ENCODE measurements at regions not wholly inside any gene's neighbourhood (a gene's known extent, or its start where the extent isn't known, plus 50 kb on each side); places are given as distances from the start of the nearest gene placed in this dataset.
"Not testable (repeated sequence)": the region's sequence is repeated elsewhere in the genome, so short reads cannot be mapped to it uniquely, and the experiment has no call there.

DNA sequence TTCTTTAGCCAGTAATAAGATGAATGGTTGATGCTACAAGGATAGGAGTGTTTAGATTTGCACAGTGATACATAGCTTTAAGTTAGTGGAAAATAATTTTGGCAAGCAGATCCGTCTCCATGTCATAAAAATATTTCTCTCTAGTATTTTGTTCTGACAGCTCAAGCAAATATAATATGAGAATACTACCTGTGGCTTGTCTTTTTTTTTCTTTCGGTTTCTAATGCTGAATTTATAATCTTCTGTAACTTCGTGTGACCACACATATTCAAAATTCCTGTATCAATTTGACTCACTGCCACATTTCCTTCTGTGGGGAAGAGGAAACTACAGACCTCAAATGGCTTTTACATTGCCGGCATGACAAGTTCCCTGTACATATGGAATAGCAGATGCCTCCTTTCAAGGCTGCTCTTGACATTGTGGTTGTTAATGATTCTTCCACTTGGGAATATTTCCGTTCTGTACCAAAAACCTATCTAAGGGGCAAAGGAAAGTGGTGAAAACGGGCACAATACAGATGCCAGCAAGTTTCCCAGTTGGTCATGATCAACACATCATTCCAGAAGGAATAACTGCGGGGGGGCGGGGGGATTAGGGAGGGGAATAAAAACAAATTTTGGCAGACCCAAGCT, 103.6 kb upstream of the CCDC91 start:
- H3K27me3 ChIP-seq (ENCODE audit: control insufficient read depth, insufficient read depth, low read length) = no peaks in the 10 kb centered on the region
- H3K4me3 ChIP-seq (ENCODE audit: low read depth, low read length) = no peak overlapping the region
- no peaks in the 10 kb centered on the region for H3K9me3 ChIP-seq (ENCODE audit: control insufficient read depth, insufficient read depth, low read length)
- no peak overlapping the region for H3K27ac ChIP-seq (ENCODE audit: low read depth, low read length)
- DNase-seq (ENCODE audit: low read depth in 4 of 6, low spot score in 6 of 6) = peak in 1 of 6 donors; percentile 66
- H3K36me3 ChIP-seq (ENCODE audit: control insufficient read depth, insufficient read depth, low read length) = no peaks in the 10 kb centered on the region
- no CpG with 5 or more reads among the region's 8 CpGs for WGBS (ENCODE audit: insufficient coverage)
- no peaks in the 10 kb centered on the region for H3K4me1 ChIP-seq (ENCODE audit: control insufficient read depth, insufficient read depth, low read length)

DNA sequence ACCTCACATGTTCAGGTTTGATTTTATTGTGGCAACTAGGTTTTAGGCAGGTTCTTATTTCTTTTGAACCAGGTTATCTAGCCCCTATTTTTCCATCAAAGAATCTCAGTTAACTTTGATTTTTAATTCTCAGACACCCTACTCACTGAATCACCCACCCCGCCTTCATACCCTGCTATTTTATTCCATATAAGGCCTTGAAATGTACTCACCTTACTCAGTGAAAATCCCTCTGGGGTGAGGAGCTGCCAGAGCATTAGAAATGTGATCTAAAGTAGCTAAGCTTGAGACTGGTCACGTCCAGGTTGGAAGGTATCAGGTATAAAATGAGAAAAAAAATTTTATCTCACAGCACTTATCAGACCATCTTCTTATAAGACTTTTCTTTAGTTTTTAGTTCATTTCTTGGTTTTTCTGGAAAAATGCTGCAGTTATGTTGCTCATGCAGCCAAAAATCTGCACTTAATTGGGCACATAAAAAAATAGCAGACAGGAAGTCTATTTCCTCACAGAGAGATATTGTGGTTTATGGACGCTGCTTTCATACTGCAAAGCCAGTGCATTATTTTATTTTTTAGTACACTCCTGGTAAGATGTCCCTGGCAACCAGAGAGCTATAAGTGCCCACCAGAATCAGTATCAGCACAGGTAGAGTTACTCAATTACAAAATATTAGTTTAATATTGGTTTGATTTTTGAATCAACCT, 101.5 kb upstream of the CCDC91 start:
- Histone ChIP-seq H3K4me1 (ENCODE audit: control insufficient read depth, insufficient read depth, low read length) (no peaks in the 10 kb centered on the region), H3K4me3 (ENCODE audit: low read depth, low read length) (no peak overlapping the region), H3K9me3 (ENCODE audit: control insufficient read depth, insufficient read depth, low read length) (no peaks in the 10 kb centered on the region), H3K36me3 (ENCODE audit: control insufficient read depth, insufficient read depth, low read length) (no peaks in the 10 kb centered on the region), H3K27me3 (ENCODE audit: control insufficient read depth, insufficient read depth, low read length) (no peaks in the 10 kb centered on the region), H3K27ac (ENCODE audit: low read depth, low read length) (no peak overlapping the region)
- no peak for DNase-seq (ENCODE audit: low read depth in 4 of 6, low spot score in 6 of 6)
- no CpG with 5 or more reads among the region's 3 CpGs for WGBS (ENCODE audit: insufficient coverage)

DNA sequence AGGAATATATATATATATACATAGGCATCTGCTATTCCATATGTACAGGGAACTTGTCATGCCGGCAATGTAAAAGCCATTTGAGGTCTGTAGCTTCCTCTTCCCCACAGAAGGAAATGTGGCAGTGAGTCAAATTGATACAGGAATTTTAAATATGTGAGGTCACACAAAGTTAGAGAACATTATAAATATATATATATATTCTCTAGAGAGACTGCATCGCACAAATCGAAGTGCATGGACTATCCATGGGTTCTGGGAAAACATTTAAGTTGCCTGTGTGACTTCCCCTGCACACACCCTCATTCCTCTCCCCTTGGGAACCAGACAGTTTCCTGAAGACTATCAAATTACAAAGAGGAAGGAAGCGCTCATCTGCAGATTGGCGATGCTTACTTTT, 100.9 kb upstream of the CCDC91 start:
- no peak overlapping the region for H3K27ac ChIP-seq (ENCODE audit: low read depth, low read length)
- H3K27me3 ChIP-seq (ENCODE audit: control insufficient read depth, insufficient read depth, low read length) = no peaks in the 10 kb centered on the region
- H3K9me3 ChIP-seq (ENCODE audit: control insufficient read depth, insufficient read depth, low read length) = no peaks in the 10 kb centered on the region
- H3K4me1 ChIP-seq (ENCODE audit: control insufficient read depth, insufficient read depth, low read length) = no peaks in the 10 kb centered on the region
- H3K4me3 ChIP-seq (ENCODE audit: low read depth, low read length) = no peak overlapping the region
- no peaks in the 10 kb centered on the region for H3K36me3 ChIP-seq (ENCODE audit: control insufficient read depth, insufficient read depth, low read length)
- no CpG with 5 or more reads among the region's 5 CpGs for WGBS (ENCODE audit: insufficient coverage)
- DNase-seq (ENCODE audit: low read depth in 4 of 6, low spot score in 6 of 6) = peak in 1 of 6 donors; percentile 39

- Histone ChIP-seq H3K36me3 (ENCODE audit: control insufficient read depth, insufficient read depth, low read length) (no peaks in the 10 kb centered on the region), H3K27ac (ENCODE audit: low read depth, low read length) (no peak overlapping the region), H3K9me3 (ENCODE audit: control insufficient read depth, insufficient read depth, low read length) (no peaks in the 10 kb centered on the region), H3K4me3 (ENCODE audit: low read depth, low read length) (no peak overlapping the region), H3K4me1 (ENCODE audit: control insufficient read depth, insufficient read depth, low read length) (no peaks in the 10 kb centered on the region), H3K27me3 (ENCODE audit: control insufficient read depth, insufficient read depth, low read length) (no peaks in the 10 kb centered on the region)
- DNase-seq (ENCODE audit: low read depth in 4 of 6, low spot score in 6 of 6) = no peak
- no CpG with 5 or more reads among the region's 3 CpGs for WGBS (ENCODE audit: insufficient coverage)
Observed at GRCh38 chr12:28090835-28091234, 99.4 kb upstream of the CCDC91 start.

- H3K9me3 ChIP-seq (ENCODE audit: control insufficient read depth, insufficient read depth, low read length) = no peaks in the 10 kb centered on the region
- WGBS (ENCODE audit: insufficient coverage) = 81% methylated on average over 4 of the region's 4 CpGs
- DNase-seq (ENCODE audit: low read depth in 4 of 6, low spot score in 6 of 6) = no peak
Observed at GRCh38 chr12:28092396-28092795, 97.9 kb upstream of the CCDC91 start.

GRCh38 chr12:28096649-28097048, 93.6 kb upstream of the CCDC91 start:
- WGBS (ENCODE audit: insufficient coverage) = 94% methylated on average over 2 of the region's 2 CpGs
- DNase-seq (ENCODE audit: low read depth in 4 of 6, low spot score in 6 of 6) = no peak
- Histone ChIP-seq H3K27me3 (ENCODE audit: control insufficient read depth, insufficient read depth, low read length) (no peaks in the 10 kb centered on the region), H3K27ac (ENCODE audit: low read depth, low read length) (no peak overlapping the region), H3K4me1 (ENCODE audit: control insufficient read depth, insufficient read depth, low read length) (no peaks in the 10 kb centered on the region), H3K4me3 (ENCODE audit: low read depth, low read length) (no peak overlapping the region), H3K9me3 (ENCODE audit: control insufficient read depth, insufficient read depth, low read length) (no peaks in the 10 kb centered on the region), H3K36me3 (ENCODE audit: control insufficient read depth, insufficient read depth, low read length) (no peaks in the 10 kb centered on the region)

More at GRCh38 chr12:28092396-28092795, 97.9 kb upstream of the CCDC91 start:
- no peaks in the 10 kb centered on the region for H3K27me3 ChIP-seq (ENCODE audit: control insufficient read depth, insufficient read depth, low read length)
- no peaks in the 10 kb centered on the region for H3K36me3 ChIP-seq (ENCODE audit: control insufficient read depth, insufficient read depth, low read length)
- H3K4me1 ChIP-seq (ENCODE audit: control insufficient read depth, insufficient read depth, low read length) = no peaks in the 10 kb centered on the region
- H3K4me3 ChIP-seq (ENCODE audit: low read depth, low read length) = no peak overlapping the region
- H3K27ac ChIP-seq (ENCODE audit: low read depth, low read length) = no peak overlapping the region

DNA sequence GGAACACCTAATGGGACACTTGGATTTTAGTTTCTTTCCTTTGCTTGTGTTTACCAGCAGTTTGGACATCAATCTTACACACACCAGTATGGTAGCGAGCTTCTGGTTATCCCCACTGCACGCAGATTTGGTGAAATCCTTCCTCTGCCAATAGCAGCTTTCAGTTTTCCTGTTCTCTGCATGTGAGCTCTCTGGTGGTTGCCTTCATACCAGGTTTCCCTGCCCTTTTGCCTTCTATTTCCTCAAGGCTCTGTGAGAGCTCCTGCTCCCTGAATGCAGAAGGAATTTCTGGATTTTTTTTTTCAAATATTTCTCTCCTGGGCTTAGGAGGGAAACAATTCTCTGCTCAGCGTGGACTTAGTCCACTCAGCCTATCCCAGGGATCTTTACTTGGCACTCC, 93.0 kb upstream of the CCDC91 start:
- Histone ChIP-seq H3K4me1 (ENCODE audit: control insufficient read depth, insufficient read depth, low read length) (no peaks in the 10 kb centered on the region), H3K27ac (ENCODE audit: low read depth, low read length) (no peak overlapping the region), H3K9me3 (ENCODE audit: control insufficient read depth, insufficient read depth, low read length) (no peaks in the 10 kb centered on the region), H3K4me3 (ENCODE audit: low read depth, low read length) (no peak overlapping the region), H3K27me3 (ENCODE audit: control insufficient read depth, insufficient read depth, low read length) (no peaks in the 10 kb centered on the region), H3K36me3 (ENCODE audit: control insufficient read depth, insufficient read depth, low read length) (no peaks in the 10 kb centered on the region)
- 89% methylated on average over 1 of the region's 3 CpGs for WGBS (ENCODE audit: insufficient coverage)
- DNase-seq (ENCODE audit: low read depth in 4 of 6, low spot score in 6 of 6) = no peak

GRCh38 chr12:28099245-28099644, 91.0 kb upstream of the CCDC91 start:
- not testable (repeated sequence) for H3K9me3 ChIP-seq (ENCODE audit: control insufficient read depth, insufficient read depth, low read length); DNase-seq (ENCODE audit: low read depth in 4 of 6, low spot score in 6 of 6); H3K4me3 ChIP-seq (ENCODE audit: low read depth, low read length); H3K27ac ChIP-seq (ENCODE audit: low read depth, low read length); H3K4me1 ChIP-seq (ENCODE audit: control insufficient read depth, insufficient read depth, low read length); H3K36me3 ChIP-seq (ENCODE audit: control insufficient read depth, insufficient read depth, low read length); H3K27me3 ChIP-seq (ENCODE audit: control insufficient read depth, insufficient read depth, low read length)
- WGBS (ENCODE audit: insufficient coverage) = no CpG with 5 or more reads among the region's 2 CpGs

GRCh38 chr12:28099871-28100270, 90.4 kb upstream of the CCDC91 start:
- no CpG with 5 or more reads among the region's 2 CpGs for WGBS (ENCODE audit: insufficient coverage)
- Histone ChIP-seq H3K27me3 (ENCODE audit: control insufficient read depth, insufficient read depth, low read length) (no peaks in the 10 kb centered on the region), H3K27ac (ENCODE audit: low read depth, low read length) (no peak overlapping the region), H3K36me3 (ENCODE audit: control insufficient read depth, insufficient read depth, low read length) (no peaks in the 10 kb centered on the region), H3K4me3 (ENCODE audit: low read depth, low read length) (no peak overlapping the region), H3K9me3 (ENCODE audit: control insufficient read depth, insufficient read depth, low read length) (no peaks in the 10 kb centered on the region), H3K4me1 (ENCODE audit: control insufficient read depth, insufficient read depth, low read length) (no peaks in the 10 kb centered on the region)
- peak in 2 of 6 donors; percentile 31 to 70 for DNase-seq (ENCODE audit: low read depth in 4 of 6, low spot score in 6 of 6)

GRCh38 chr12:28100717-28101116, 89.5 kb upstream of the CCDC91 start:
- 100% methylated on average over 1 of the region's 1 CpG for WGBS (ENCODE audit: insufficient coverage)
- Histone ChIP-seq H3K4me1 (ENCODE audit: control insufficient read depth, insufficient read depth, low read length) (no peaks in the 10 kb centered on the region), H3K36me3 (ENCODE audit: control insufficient read depth, insufficient read depth, low read length) (no peaks in the 10 kb centered on the region), H3K27me3 (ENCODE audit: control insufficient read depth, insufficient read depth, low read length) (no peaks in the 10 kb centered on the region), H3K27ac (ENCODE audit: low read depth, low read length) (no peak overlapping the region), H3K4me3 (ENCODE audit: low read depth, low read length) (no peak overlapping the region), H3K9me3 (ENCODE audit: control insufficient read depth, insufficient read depth, low read length) (no peaks in the 10 kb centered on the region)
- no peak for DNase-seq (ENCODE audit: low read depth in 4 of 6, low spot score in 6 of 6)
